WTC11 (cell line): ENCODE measurements at regions not wholly inside any gene's neighbourhood (a gene's known extent, or its start where the extent isn't known, plus 50 kb on each side); places are given as distances from the start of the nearest gene placed in this dataset.

Source experiments
- ATAC-seq: fragments of 200-7000 bp; cut with Tn5 transposase; 2 replicates; pipeline ENCODE4 v1.10.0; 2021; ENCODE audit warnings: mild to moderate bottlenecking, moderate library complexity
- CTCF ChIA-PET: fragments of 300-600 bp; sonication (Branson Sonifier 250); formaldehyde crosslinking; loops from one replicate; lab custom pipeline; 2021; ENCODE audit warnings: antibody characterized with exemption; lab: Charles Lee
- POLR2A ChIA-PET: fragments of 350-600 bp; sonication (Branson Sonifier 250); formaldehyde crosslinking; loops from one replicate; lab custom pipeline; 2021; ENCODE audit warnings: antibody characterized with exemption; lab: Charles Lee
- DNase-seq: peaks from one replicate; pipeline ENCODE4 v3.0.0; 2021; ENCODE audit warnings: low spot score
- H3K27ac Mint-ChIP-seq: 2 replicates; pipeline ENCODE4 v1.8.0; 2021; ENCODE audit warnings: mixed read lengths
- H3K27me3 Mint-ChIP-seq: 2 replicates; pipeline ENCODE4 v1.8.0; 2021; ENCODE audit warnings: low read depth, mild to moderate bottlenecking, moderate library complexity, mixed read lengths
- H3K36me3 Mint-ChIP-seq: 2 replicates; pipeline ENCODE4 v1.8.0; 2021; ENCODE audit warnings: mixed read lengths
- H3K4me1 Mint-ChIP-seq: 2 replicates; pipeline ENCODE4 v1.8.0; 2022; ENCODE audit warnings: mixed read lengths
- H3K4me3 Mint-ChIP-seq: 2 replicates; pipeline ENCODE4 v1.8.0; 2021; ENCODE audit warnings: mild to moderate bottlenecking, moderate library complexity, mixed read lengths
- H3K9me3 Mint-ChIP-seq: 2 replicates; pipeline ENCODE4 v1.8.0; 2021; ENCODE audit warnings: mixed read lengths
- CDX4 ChIP-seq: fragments of 250-450 bp; sonication (Bioruptor Pico); IDR thresholded peaks from 2 replicates; pipeline ENCODE4 v1.9.0; 2021; ENCODE audit warnings: moderate library complexity, mild to moderate bottlenecking, inconsistent platforms, borderline replicate concordance
- ELF4 ChIP-seq: sonication (generic); formaldehyde crosslinking; IDR thresholded peaks from 2 replicates; pipeline ENCODE4 v1.8.1; 2022; ENCODE audit warnings: low read depth, mild to moderate bottlenecking, moderate library complexity, missing genetic modification reagents
- FOXJ3 ChIP-seq: sonication (generic); formaldehyde crosslinking; IDR thresholded peaks from 2 replicates; pipeline ENCODE4 v1.9.0; 2021; ENCODE audit warnings: missing genetic modification reagents, mild to moderate bottlenecking, borderline replicate concordance
- GTF2I ChIP-seq: fragments of 250-450 bp; sonication (Bioruptor Pico); conservative IDR thresholded peaks from 2 replicates; pipeline ENCODE4 v1.4.0; 2021; ENCODE audit warnings: mild to moderate bottlenecking
- JUN ChIP-seq: sonication (generic); formaldehyde crosslinking; IDR thresholded peaks from 2 replicates; pipeline ENCODE4 v1.8.0; 2023; ENCODE audit warnings: mild to moderate bottlenecking, missing genetic modification reagents
- STAT6 ChIP-seq: sonication (generic); formaldehyde crosslinking; conservative IDR thresholded peaks from 2 replicates; pipeline ENCODE4 v1.8.1; 2023; ENCODE audit warnings: mild to moderate bottlenecking, low read depth, missing genetic modification reagents, moderate library complexity
- TP53 ChIP-seq: sonication (generic); formaldehyde crosslinking; IDR thresholded peaks from 2 replicates; pipeline ENCODE4 v1.8.1; 2023; ENCODE audit warnings: mild to moderate bottlenecking, missing genetic modification reagents
- ZNF219 ChIP-seq: sonication (generic); formaldehyde crosslinking; IDR thresholded peaks from 2 replicates; pipeline ENCODE4 v1.8.0; 2023; ENCODE audit warnings: missing genetic modification reagents, mild to moderate bottlenecking, borderline replicate concordance
- ZNF263 ChIP-seq: sonication (generic); formaldehyde crosslinking; IDR thresholded peaks from 2 replicates; pipeline ENCODE4 v1.8.1; 2022; ENCODE audit warnings: low read depth, mild to moderate bottlenecking, moderate library complexity, missing genetic modification reagents
- TF ChIP-seq, protein P1 (sequence below): sonication (generic); formaldehyde crosslinking; IDR thresholded peaks from 2 replicates; pipeline ENCODE4 v1.8.0; 2023; ENCODE audit warnings: missing genetic modification reagents
- TF ChIP-seq, protein P2 (sequence below): fragments of 250-450 bp; sonication (Bioruptor Pico); IDR thresholded peaks from 2 replicates; pipeline ENCODE4 v1.9.0; 2021; ENCODE audit warnings: mild to moderate bottlenecking, borderline replicate concordance
- TF ChIP-seq, protein P3 (sequence below): sonication (generic); formaldehyde crosslinking; conservative IDR thresholded peaks from 2 replicates; pipeline ENCODE4 v1.8.1; 2022; ENCODE audit warnings: mild to moderate bottlenecking, missing genetic modification reagents

DNA sequence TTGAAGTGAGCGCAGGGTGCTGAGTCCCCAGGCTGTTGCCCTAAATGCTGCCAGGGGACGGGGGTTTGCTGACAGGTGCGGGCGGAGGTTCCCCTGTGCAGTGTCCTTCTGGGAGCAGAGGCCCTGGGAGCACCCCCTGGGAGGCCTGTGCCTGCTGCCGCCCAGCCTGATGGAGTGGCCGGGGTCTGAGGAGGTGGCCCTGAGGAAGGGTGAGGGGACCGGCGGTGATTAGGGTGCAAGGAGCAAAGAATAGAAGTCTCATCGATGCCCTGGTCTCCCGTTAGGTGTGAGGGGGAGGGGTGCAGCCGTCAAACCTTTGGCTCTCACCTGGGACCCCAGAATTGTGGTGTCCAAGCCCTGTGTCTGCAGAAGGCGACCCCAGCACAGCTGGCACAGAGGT lies 1294.7 kb downstream of the BRD1 start (continued):
- TF ChIP-seq TP53 (CRISPR knock-in tag), result no peak
- no peak for TF ChIP-seq JUN

DNA sequence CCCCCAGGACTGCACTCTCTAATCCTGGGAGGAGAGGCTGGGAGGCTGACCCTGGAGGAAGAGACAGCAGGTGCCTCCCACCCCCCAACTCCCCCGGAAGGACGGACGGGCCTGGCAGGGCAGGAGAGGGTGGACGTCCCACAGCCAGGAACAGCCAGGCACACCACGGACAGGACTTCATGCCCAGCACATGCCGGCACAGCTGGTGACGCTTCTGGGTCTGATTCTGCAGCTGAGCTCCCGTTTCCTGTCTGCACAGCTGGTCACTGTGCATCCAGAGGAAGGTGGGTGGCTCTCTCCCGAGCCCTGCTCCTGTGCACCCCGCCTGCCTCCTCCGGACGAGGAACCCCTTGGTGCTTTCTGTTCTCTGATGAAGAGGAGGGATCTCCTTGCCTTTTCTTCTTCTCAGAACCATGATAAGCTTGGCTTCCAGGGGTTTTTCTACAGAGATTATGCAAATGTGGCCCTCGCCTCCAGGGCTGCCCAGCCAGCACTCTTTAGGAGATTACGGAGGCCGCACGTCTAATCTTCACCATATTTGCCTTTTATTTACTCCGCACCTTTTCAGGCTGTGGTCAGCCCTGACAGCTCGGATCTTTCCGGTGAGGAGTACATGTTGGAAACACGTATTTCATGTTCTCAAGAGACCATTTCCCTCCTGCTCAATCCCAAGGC lies 1295.8 kb downstream of the BRD1 start:
- TF ChIP-seq, protein P1, sequence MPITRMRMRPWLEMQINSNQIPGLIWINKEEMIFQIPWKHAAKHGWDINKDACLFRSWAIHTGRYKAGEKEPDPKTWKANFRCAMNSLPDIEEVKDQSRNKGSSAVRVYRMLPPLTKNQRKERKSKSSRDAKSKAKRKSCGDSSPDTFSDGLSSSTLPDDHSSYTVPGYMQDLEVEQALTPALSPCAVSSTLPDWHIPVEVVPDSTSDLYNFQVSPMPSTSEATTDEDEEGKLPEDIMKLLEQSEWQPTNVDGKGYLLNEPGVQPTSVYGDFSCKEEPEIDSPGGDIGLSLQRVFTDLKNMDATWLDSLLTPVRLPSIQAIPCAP (CRISPR knock-in tag), result no peak
- TF ChIP-seq ELF4 (no peak), ZNF263 (no peak), TP53 (CRISPR knock-in tag) (no peak), FOXJ3 (no peak), GTF2I (CRISPR knock-in tag) (no peak)
- Mint-ChIP-seq H3K27ac (peak overlapping the region; percentile 32; the same call in 1 of the 2 replicates), H3K9me3 (no peaks in the 10 kb centered on the region), H3K4me3 (no peak overlapping the region), H3K27me3 (no peaks in the 10 kb centered on the region), H3K36me3 (no peaks in the 10 kb centered on the region), H3K4me1 (0 out of 2 replicates have a peak, but pooled peaks cover 3% of the 10 kb centered on the region)
- CTCF ChIA-PET, result interaction anchor here (2.0 kb wide), 1 partner anchor 23 kb away, joined by 5 read pairs; no protein-coding TSS in a partner anchor
- DNase-seq, result no peak
- POLR2A ChIA-PET, result no interaction called here
- ATAC-seq, result no peak

- no peaks in the 10 kb centered on the region for H3K27me3 Mint-ChIP-seq
- ATAC-seq (no peak), DNase-seq (no peak)
- peaks cover 7% of the 10 kb centered on the region for H3K4me1 Mint-ChIP-seq
- no peak overlapping the region for H3K4me3 Mint-ChIP-seq
- ChIA-PET CTCF (interaction anchor here (2.0 kb wide), 1 partner anchor 24 kb away, joined by 5 read pairs; no protein-coding TSS in a partner anchor), POLR2A (no interaction called here)
- no peak overlapping the region for H3K27ac Mint-ChIP-seq
- no peaks in the 10 kb centered on the region for H3K36me3 Mint-ChIP-seq
- TF ChIP-seq, protein P2, sequence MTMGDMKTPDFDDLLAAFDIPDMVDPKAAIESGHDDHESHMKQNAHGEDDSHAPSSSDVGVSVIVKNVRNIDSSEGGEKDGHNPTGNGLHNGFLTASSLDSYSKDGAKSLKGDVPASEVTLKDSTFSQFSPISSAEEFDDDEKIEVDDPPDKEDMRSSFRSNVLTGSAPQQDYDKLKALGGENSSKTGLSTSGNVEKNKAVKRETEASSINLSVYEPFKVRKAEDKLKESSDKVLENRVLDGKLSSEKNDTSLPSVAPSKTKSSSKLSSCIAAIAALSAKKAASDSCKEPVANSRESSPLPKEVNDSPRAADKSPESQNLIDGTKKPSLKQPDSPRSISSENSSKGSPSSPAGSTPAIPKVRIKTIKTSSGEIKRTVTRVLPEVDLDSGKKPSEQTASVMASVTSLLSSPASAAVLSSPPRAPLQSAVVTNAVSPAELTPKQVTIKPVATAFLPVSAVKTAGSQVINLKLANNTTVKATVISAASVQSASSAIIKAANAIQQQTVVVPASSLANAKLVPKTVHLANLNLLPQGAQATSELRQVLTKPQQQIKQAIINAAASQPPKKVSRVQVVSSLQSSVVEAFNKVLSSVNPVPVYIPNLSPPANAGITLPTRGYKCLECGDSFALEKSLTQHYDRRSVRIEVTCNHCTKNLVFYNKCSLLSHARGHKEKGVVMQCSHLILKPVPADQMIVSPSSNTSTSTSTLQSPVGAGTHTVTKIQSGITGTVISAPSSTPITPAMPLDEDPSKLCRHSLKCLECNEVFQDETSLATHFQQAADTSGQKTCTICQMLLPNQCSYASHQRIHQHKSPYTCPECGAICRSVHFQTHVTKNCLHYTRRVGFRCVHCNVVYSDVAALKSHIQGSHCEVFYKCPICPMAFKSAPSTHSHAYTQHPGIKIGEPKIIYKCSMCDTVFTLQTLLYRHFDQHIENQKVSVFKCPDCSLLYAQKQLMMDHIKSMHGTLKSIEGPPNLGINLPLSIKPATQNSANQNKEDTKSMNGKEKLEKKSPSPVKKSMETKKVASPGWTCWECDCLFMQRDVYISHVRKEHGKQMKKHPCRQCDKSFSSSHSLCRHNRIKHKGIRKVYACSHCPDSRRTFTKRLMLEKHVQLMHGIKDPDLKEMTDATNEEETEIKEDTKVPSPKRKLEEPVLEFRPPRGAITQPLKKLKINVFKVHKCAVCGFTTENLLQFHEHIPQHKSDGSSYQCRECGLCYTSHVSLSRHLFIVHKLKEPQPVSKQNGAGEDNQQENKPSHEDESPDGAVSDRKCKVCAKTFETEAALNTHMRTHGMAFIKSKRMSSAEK (CRISPR knock-in tag), result no peak
- no peak for TF ChIP-seq ZNF219
- H3K9me3 Mint-ChIP-seq, result no peaks in the 10 kb centered on the region
Measured at GRCh38 chr22:48531108-48531507, 1296.6 kb downstream of the BRD1 start.

GRCh38 chr22:48530666-48531065 lies 1297.0 kb downstream of the BRD1 start:
- ATAC-seq, result no peak
- no peak for DNase-seq
- Mint-ChIP-seq H3K9me3 (no peaks in the 10 kb centered on the region), H3K4me3 (no peak overlapping the region), H3K27me3 (no peaks in the 10 kb centered on the region), H3K4me1 (peaks cover 7% of the 10 kb centered on the region), H3K27ac (no peak overlapping the region), H3K36me3 (no peaks in the 10 kb centered on the region)
- CTCF ChIA-PET, result interaction anchor here (2.0 kb wide), 1 partner anchor 25 kb away, joined by 5 read pairs; no protein-coding TSS in a partner anchor
- TF ChIP-seq CDX4 (CRISPR knock-in tag) (no peak), GTF2I (CRISPR knock-in tag) (no peak)
- POLR2A ChIA-PET, result no interaction called here

DNA sequence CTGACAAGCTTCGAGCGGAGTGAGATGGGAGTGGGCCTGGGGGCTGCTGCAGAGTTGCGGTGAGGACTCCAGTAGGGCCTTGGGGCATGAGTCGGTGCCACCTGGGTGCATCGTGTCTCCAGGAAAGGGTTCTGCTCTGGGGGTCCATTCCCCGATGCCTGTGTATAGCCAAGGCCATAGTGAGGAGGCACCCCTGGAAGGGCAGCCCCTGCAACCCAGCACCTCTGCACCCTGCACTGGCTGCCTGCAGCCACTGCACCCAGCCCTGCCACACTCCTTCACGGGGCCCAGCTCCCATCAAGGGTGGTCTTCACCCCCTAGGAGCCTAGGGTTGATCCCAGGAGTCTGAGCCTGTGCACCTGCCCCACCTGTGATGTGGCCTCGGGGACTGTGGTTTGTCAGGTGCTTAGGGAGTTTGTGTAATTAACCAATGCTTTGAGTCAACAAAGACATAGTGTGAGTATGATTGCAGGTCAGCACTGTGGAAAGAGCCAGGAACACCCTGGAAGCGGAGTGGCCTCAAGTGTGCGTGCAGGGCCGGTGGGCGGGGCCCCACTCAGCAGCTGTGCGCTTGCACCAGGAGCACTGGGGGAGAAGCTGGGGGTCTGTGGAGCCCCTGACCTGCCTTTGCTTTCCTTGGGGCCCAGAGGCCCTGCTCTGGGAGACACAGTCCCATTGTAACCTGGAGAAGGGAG lies 1299.3 kb downstream of the BRD1 start:
- H3K27me3 Mint-ChIP-seq, result no peaks in the 10 kb centered on the region
- peaks cover 7% of the 10 kb centered on the region for H3K4me1 Mint-ChIP-seq
- no peaks in the 10 kb centered on the region for H3K36me3 Mint-ChIP-seq
- CTCF ChIA-PET, result no interaction called here
- POLR2A ChIA-PET, result no interaction called here
- no peaks in the 10 kb centered on the region for H3K9me3 Mint-ChIP-seq
- DNase-seq, result no peak
- no peak overlapping the region for H3K27ac Mint-ChIP-seq
- H3K4me3 Mint-ChIP-seq, result no peak overlapping the region
- no peak for ATAC-seq
- TF ChIP-seq, protein P3, sequence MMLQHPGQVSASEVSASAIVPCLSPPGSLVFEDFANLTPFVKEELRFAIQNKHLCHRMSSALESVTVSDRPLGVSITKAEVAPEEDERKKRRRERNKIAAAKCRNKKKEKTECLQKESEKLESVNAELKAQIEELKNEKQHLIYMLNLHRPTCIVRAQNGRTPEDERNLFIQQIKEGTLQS, result no peak
- no peak for TF ChIP-seq STAT6 (CRISPR knock-in tag)
- TF ChIP-seq ZNF219, result no peak
